K562 (cell line): ENCODE measurements at regions not wholly inside any gene's neighbourhood (a gene's known extent, or its start where the extent isn't known, plus 50 kb on each side); places are given as distances from the start of the nearest gene placed in this dataset.
"Not testable (repeated sequence)": the region's sequence is repeated elsewhere in the genome, so short reads cannot be mapped to it uniquely, and the experiment has no call there.

Experiments used
- ATAC-seq: fragments of 200-7000 bp; cut with Tn5 transposase; 3 replicates; pipeline ENCODE4 v1.9.1; 2020; ENCODE audit warnings: moderate library complexity
- BruUV-seq: library from RNA; stranded (reverse); fragments of 400-500 nt; replicated peaks from 2 replicates; lab custom pipeline; 2021; lab: Mats Ljungman, UMichigan
- CTCF ChIA-PET: fragments of 300-600 bp; formaldehyde crosslinking; extraction: SDS; loops from one replicate; lab custom pipeline; 2021; ENCODE audit warnings: low intra/inter-chr PET ratio; lab: Yijun Ruan, JAX
- POLR2A ChIA-PET: fragments of 300-600, 350-650 bp; sonication (Branson Sonifier 250); formaldehyde crosslinking; extraction: SDS; loops from one replicate; lab custom pipeline; 2021; ENCODE audit warnings: antibody characterized with exemption, inconsistent platforms; lab: Yijun Ruan, JAX
- DNase-seq, 4 experiments: peaks; one replicate each; pipeline versions ENCODE4 v3.0.0 to v3.0.0-alpha.2; 2011 to 2018; ENCODE audit warnings: low spot score in 3 of 4, mixed read lengths in 3 of 4; ENCODE audit errors: extremely low read depth in 1 of 4
- FAIRE-seq: peaks from 2 replicates; lab custom pipeline; 2011; peaks lifted over from hg19 to GRCh38; lab: Jason Lieb, UNC
- H2AFZ ChIP-seq: 2 replicates; pipeline ENCODE4 v1.6.0; 2011; ENCODE audit warnings: low read depth, low read length, control low read depth, inconsistent platforms
- H3K27ac ChIP-seq: fragments of 200-600 bp; 3 replicates; pipeline ENCODE4 v1.8.0; 2011; ENCODE audit warnings: low read depth, mild to moderate bottlenecking, control low read depth, inconsistent platforms, low read length, moderate library complexity, mixed read lengths; ENCODE audit errors: extremely low read depth
- H3K27me3 ChIP-seq, 2 experiments: fragments of 300-600 bp in 1 of 2; 2 replicates in 1 of 2; 3 replicates in 1 of 2; pipeline versions ENCODE4 v1.6.0 to v1.8.0; 2011; ENCODE audit warnings: inconsistent platforms in 2 of 2, low read length in 2 of 2, mild to moderate bottlenecking in 1 of 2, mixed read lengths in 1 of 2, moderate library complexity in 1 of 2; ENCODE audit not compliant: control insufficient read depth in 2 of 2, insufficient read depth in 2 of 2
- H3K36me3 ChIP-seq: fragments of 300-600 bp; 3 replicates; pipeline ENCODE4 v1.8.0; 2011; ENCODE audit warnings: mild to moderate bottlenecking, low read length, inconsistent platforms; ENCODE audit not compliant: control insufficient read depth, insufficient read depth
- H3K4me1 ChIP-seq, 2 experiments: fragments of 200-600 bp in 1 of 2; replicated peaks in 1 of 2; 2 replicates in 1 of 2; 3 replicates in 1 of 2; pipeline versions ENCODE4 v1.5.1 to v1.8.0; 2011; ENCODE audit warnings: inconsistent platforms in 2 of 2, low read length in 2 of 2, mild to moderate bottlenecking in 1 of 2, mixed read lengths in 1 of 2, moderate library complexity in 1 of 2; ENCODE audit not compliant: control insufficient read depth in 2 of 2, insufficient read depth in 2 of 2
- H3K4me2 ChIP-seq: 2 replicates; pipeline ENCODE4 v1.6.1; 2011; ENCODE audit warnings: low read length, control low read depth, inconsistent platforms, mixed read lengths; ENCODE audit not compliant: insufficient read depth
- H3K4me3 ChIP-seq: fragments of 200-600 bp; sonication (generic), shearing (Covaris generic); 2 replicates; pipeline ENCODE4 v1.5.1; 2016; ENCODE audit warnings: control low read depth, inconsistent platforms
- H3K79me2 ChIP-seq: fragments of 200-600 bp; 3 replicates; pipeline ENCODE4 v1.8.0; 2011; ENCODE audit warnings: low read length, inconsistent platforms; ENCODE audit not compliant: control insufficient read depth, insufficient read depth
- H3K9ac ChIP-seq, 2 experiments: 2 replicates each; pipeline versions ENCODE4 v1.6.0 to v1.6.1; 2011; ENCODE audit warnings: low read depth in 2 of 2, low read length in 2 of 2, control low read depth in 1 of 2, inconsistent platforms in 1 of 2, mild to moderate bottlenecking in 1 of 2, mixed read lengths in 1 of 2; ENCODE audit not compliant: insufficient read depth in 1 of 2
- H3K9me1 ChIP-seq: one replicate; pipeline ENCODE4 v1.6.0; 2011; ENCODE audit warnings: inconsistent platforms, mild to moderate bottlenecking, low read length, moderate library complexity; ENCODE audit not compliant: control insufficient read depth, insufficient read depth
- H3K9me3 ChIP-seq: replicated peaks from 2 replicates; pipeline ENCODE4 v1.5.1; 2011; ENCODE audit warnings: low read depth, low read length, inconsistent platforms; ENCODE audit not compliant: control insufficient read depth, insufficient read depth
- H4K20me1 ChIP-seq: replicated peaks from 2 replicates; pipeline ENCODE4 v1.6.1; 2011; ENCODE audit warnings: low read length, inconsistent platforms, mixed read lengths; ENCODE audit not compliant: control insufficient read depth, insufficient read depth
- CEBPB ChIP-seq: fragments of 450-650 bp; IDR thresholded peaks from 2 replicates; pipeline ENCODE4 v1.6.1; 2016; ENCODE audit warnings: missing genetic modification characterization, missing compliant biosample characterization
- CXXC5 ChIP-seq: fragments of 250-450 bp; sonication (Bioruptor Pico); IDR thresholded peaks from 2 replicates; pipeline ENCODE4 v1.8.0; 2022; ENCODE audit warnings: inconsistent platforms, mild to moderate bottlenecking, moderate library complexity
- FOXM1 ChIP-seq, 2 experiments: fragments of 450-650 bp in 1 of 2; sonication (generic) in 1 of 2; formaldehyde crosslinking in 1 of 2; IDR thresholded peaks; 2 replicates each; pipeline versions ENCODE4 v1.6.1 to v1.9.0; 2017 to 2022; ENCODE audit warnings: low read depth in 2 of 2, mild to moderate bottlenecking in 2 of 2, missing genetic modification reagents in 1 of 2, moderate library complexity in 1 of 2
- TAF9B ChIP-seq: fragments of 450-650 bp; IDR thresholded peaks from 2 replicates; pipeline ENCODE4 v1.6.1; 2018; ENCODE audit warnings: mild to moderate bottlenecking; ENCODE audit not compliant: partially characterized antibody
- TAL1 ChIP-seq: fragments of 450-650 bp; IDR thresholded peaks from 2 replicates; pipeline ENCODE4 v1.6.1; 2016; ENCODE audit warnings: mild to moderate bottlenecking
- WGBS: fragments of 100-300 bp; shearing (Covaris generic); methylation state at CpG from one replicate; pipeline ENCODE4 v1.1.6; 2016; ENCODE audit warnings: low coverage, mixed read lengths; ENCODE audit not compliant: insufficient coverage; ENCODE audit errors: missing lambda C conversion rate; 5-methylcytosine and 5-hydroxymethylcytosine counted together
- in situ Hi-C: fragments of 300-500 bp; cut with MboI; formaldehyde crosslinking; loops from 4 replicates; pipeline ENCODE4 v1.15.0; 2018; ENCODE audit warnings: inconsistent platforms, mixed read lengths
- intact Hi-C: fragments of 100-400 bp; cut with micrococcal nuclease; formaldehyde crosslinking; loops from 2 replicates; pipeline ENCODE4 v1.14.2; 2022
- TF ChIP-seq, protein P1 (sequence below): sonication (generic); formaldehyde crosslinking; IDR thresholded peaks from 2 replicates; pipeline ENCODE4 v1.8.0; 2023; ENCODE audit warnings: missing genetic modification reagents, mild to moderate bottlenecking, borderline replicate concordance

DNA sequence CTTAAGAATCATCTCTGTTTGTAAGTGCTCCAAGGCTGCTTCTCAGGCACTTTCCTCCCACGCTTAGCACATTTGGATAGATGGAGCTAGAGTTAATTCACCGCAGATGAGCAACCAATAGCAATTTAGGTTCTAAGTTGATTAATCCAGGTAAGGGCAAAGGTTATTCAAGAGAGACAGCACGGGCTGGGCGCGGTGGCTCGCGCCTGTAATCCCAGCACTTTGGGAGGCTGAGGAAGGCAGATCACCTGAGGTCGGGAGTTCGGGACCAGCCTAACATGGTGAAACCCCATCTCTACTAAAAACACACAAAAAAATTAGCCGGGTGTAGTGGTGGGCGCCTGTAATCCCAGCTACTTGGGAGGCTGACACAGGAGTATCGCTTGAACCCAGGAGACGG lies 54.5 kb upstream of the UNC13C start:
- H3K4me3 ChIP-seq, intact Hi-C loops, ATAC-seq, H3K9me3 ChIP-seq, BruUV-seq, CTCF ChIA-PET, H4K20me1 ChIP-seq, H3K4me1 ChIP-seq, FAIRE-seq, H2AFZ ChIP-seq, DNase-seq, in situ Hi-C loops, H3K9ac ChIP-seq, H3K27me3 ChIP-seq, POLR2A ChIA-PET, H3K27ac ChIP-seq, H3K36me3 ChIP-seq, H3K4me2 ChIP-seq, H3K79me2 ChIP-seq, H3K9me1 ChIP-seq: not testable (repeated sequence)
- WGBS, result under 1% methylated on average over 13 of the region's 13 CpGs

DNA sequence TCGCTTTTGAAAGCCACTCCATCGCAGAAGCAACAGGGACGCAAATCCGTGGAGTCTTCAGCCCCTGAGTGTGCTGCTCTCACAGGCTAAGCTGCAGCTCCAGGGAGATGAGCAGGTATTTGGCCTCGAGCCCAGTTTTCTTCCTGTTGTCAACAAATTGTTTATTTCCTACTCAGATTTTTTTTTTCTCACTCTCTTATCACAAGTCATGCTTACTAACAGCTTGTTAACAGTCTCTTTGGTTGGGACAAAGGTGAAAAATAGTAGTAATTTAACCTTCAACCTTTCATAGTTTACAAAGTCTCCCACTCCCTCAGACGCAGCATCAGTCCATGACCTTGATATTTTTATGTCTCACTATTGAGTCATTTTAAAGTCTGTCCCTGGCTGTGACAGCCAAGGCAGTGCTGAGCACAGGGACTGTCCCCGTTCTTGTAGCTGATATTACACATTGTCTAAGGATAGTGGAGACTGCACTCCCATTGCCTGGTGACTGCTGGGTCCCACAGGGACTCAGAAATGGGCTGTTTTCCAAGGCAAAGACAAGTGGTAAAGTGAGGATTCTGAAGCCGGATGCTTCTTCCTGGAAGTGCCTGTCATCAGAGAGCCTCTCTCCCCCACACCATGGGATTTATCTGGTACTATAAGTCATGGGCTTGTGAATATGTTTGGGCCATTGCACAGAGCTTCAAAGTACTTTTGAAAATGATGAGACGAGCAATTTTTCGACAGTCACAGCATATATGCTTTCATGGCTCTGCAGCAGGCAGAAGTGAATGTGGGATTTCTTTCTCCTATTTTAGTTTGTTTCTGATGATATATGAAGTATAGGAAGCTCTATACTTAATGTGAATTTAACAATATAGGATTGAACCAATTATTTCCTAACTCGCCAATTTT lies 59.8 kb upstream of the UNC13C start:
- no TSS peak for BruUV-seq
- no peaks in the 10 kb centered on the region for H3K79me2 ChIP-seq
- in situ Hi-C loops (no loop called here), intact Hi-C loops (no loop called here)
- H3K36me3 ChIP-seq, result no peaks in the 10 kb centered on the region
- ATAC-seq, result no peak
- no peak overlapping the region for H3K27ac ChIP-seq
- TF ChIP-seq CEBPB (tag) (no peak), FOXM1 (IDR thresholded peaks at IDR 0.05; ENCODE audit: low read depth) (no peak), FOXM1 (CRISPR knock-in tag; IDR thresholded peaks at IDR 0.05; ENCODE audit: low read depth) (no peak), TAF9B (no peak), TAL1 (no peak), CXXC5 (CRISPR knock-in tag) (no peak)
- TF ChIP-seq, protein P1, sequence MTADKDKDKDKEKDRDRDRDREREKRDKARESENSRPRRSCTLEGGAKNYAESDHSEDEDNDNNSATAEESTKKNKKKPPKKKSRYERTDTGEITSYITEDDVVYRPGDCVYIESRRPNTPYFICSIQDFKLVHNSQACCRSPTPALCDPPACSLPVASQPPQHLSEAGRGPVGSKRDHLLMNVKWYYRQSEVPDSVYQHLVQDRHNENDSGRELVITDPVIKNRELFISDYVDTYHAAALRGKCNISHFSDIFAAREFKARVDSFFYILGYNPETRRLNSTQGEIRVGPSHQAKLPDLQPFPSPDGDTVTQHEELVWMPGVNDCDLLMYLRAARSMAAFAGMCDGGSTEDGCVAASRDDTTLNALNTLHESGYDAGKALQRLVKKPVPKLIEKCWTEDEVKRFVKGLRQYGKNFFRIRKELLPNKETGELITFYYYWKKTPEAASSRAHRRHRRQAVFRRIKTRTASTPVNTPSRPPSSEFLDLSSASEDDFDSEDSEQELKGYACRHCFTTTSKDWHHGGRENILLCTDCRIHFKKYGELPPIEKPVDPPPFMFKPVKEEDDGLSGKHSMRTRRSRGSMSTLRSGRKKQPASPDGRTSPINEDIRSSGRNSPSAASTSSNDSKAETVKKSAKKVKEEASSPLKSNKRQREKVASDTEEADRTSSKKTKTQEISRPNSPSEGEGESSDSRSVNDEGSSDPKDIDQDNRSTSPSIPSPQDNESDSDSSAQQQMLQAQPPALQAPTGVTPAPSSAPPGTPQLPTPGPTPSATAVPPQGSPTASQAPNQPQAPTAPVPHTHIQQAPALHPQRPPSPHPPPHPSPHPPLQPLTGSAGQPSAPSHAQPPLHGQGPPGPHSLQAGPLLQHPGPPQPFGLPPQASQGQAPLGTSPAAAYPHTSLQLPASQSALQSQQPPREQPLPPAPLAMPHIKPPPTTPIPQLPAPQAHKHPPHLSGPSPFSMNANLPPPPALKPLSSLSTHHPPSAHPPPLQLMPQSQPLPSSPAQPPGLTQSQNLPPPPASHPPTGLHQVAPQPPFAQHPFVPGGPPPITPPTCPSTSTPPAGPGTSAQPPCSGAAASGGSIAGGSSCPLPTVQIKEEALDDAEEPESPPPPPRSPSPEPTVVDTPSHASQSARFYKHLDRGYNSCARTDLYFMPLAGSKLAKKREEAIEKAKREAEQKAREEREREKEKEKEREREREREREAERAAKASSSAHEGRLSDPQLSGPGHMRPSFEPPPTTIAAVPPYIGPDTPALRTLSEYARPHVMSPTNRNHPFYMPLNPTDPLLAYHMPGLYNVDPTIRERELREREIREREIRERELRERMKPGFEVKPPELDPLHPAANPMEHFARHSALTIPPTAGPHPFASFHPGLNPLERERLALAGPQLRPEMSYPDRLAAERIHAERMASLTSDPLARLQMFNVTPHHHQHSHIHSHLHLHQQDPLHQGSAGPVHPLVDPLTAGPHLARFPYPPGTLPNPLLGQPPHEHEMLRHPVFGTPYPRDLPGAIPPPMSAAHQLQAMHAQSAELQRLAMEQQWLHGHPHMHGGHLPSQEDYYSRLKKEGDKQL (CRISPR knock-in tag), result no peak
- no peak overlapping the region for H2AFZ ChIP-seq
- no peaks in the 10 kb centered on the region for H3K4me1 ChIP-seq
- no peaks in the 10 kb centered on the region for H3K9me1 ChIP-seq
- no peaks in the 10 kb centered on the region for H3K27me3 ChIP-seq
- no peak for FAIRE-seq
- ChIA-PET POLR2A (no interaction called here), CTCF (no interaction called here)
- no peak for DNase-seq
- no peaks in the 10 kb centered on the region for H4K20me1 ChIP-seq
- 0% methylated on average over 11 of the region's 11 CpGs for WGBS
- no peak overlapping the region for H3K4me3 ChIP-seq
- H3K4me2 ChIP-seq, result no peak overlapping the region
- no peak overlapping the region for H3K9ac ChIP-seq
- no peaks in the 10 kb centered on the region for H3K9me3 ChIP-seq
